ENCODE measurements at regions not wholly inside any gene's neighbourhood (a gene's known extent, or its start where the extent isn't known, plus 50 kb on each side); places are given as distances from the start of the nearest gene placed in this dataset.

DNA sequence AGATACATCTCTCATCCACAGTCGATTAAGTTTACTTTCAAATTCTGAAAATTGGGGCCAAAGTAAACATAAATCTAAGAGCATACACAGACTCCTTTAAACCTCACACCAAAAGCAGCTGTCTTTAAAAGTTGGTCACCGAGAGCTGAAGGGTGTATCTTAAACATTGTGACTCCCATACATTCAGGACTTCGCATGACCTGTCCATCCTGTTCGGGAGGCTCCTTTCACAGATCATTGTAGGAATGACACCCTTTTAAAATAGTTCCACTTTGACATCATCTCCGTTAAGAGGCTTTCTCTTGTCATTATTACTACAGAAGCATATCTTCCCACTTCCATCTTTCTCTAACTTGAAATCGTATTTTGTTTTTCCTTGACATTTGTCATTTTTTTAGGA lies 440.0 kb downstream of the DNAJB9 start:
- TF ChIP-seq ZNF274 (IDR thresholded peaks at IDR 0.05; ENCODE audit: low read depth, low read length) (no peak), YY1 (IDR thresholded peaks at IDR 0.05; ENCODE audit: insufficient read depth, insufficient read length) (no peak)
